ENCODE measurements at regions not wholly inside any gene's neighbourhood (a gene's known extent, or its start where the extent isn't known, plus 50 kb on each side); places are given as distances from the start of the nearest gene placed in this dataset.

DNA sequence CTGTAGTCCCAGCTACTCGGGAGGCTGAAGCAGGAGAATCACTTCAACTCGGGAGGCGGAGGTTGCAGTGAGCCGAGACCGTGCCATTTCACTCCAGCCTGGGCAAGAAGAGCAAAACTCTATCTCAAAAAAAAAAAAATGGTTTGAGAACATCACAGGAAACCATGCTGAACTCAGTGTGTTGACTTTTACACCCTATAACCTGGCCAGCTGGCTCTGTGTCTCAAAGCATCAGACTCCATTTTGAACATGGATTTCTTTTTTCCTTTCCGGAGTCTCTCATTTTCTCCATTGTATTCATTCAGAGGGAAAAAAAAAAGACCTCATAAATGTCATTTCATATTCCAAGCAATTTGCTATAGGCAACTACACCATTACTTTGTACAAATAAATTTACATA lies 63.2 kb upstream of the FOXN3 start:
- H4K20me1 ChIP-seq (ENCODE audit: insufficient read depth, low read length) = no peaks in the 10 kb centered on the region
- H3K79me2 ChIP-seq (ENCODE audit: insufficient read depth, low read length) = peaks cover 91% of the 10 kb centered on the region
- no peak overlapping the region for H2AFZ ChIP-seq (ENCODE audit: insufficient read depth, low read depth, low read length, poor library complexity, severe bottlenecking)
- peak overlapping the region; percentile 85 to 87 for H3K27ac ChIP-seq (ENCODE audit: low read depth in 1 of 2, low read length in 2 of 2)
- Mint-ChIP-seq H3K4me1 (peaks cover 60% of the 10 kb centered on the region), H3K27ac (peak overlapping the region; percentile 93 to 99 (median 97)), H3K27me3 (ENCODE audit: low read depth in 3 of 3) (peaks cover 0 to under 1% (median 0%) of the 10 kb centered on the region in 3 donors), H3K36me3 (peaks cover 20 to 33% of the 10 kb centered on the region in 2 donors), H3K4me3 (no peak overlapping the region), H3K9me3 (peaks cover 0 to 3% (median 0%) of the 10 kb centered on the region in 7 donors)
- H3K9ac ChIP-seq (ENCODE audit: insufficient read depth, low read length, poor library complexity, severe bottlenecking) = no peak overlapping the region
- H3K36me3 ChIP-seq (replicated peaks in 1 of 2; ENCODE audit: control insufficient read depth in 1 of 2, insufficient read depth in 2 of 2, low read length in 2 of 2) = peaks cover 0 to 14% of the 10 kb centered on the region in 2 donors
- H3K9me3 ChIP-seq (replicated peaks in 1 of 2; ENCODE audit: control insufficient read depth in 1 of 2, insufficient read depth in 1 of 2, low read length in 2 of 2) = no peaks in the 10 kb centered on the region
- intact Hi-C loops (cut with micrococcal nuclease) = no loop called here
- H3K4me3 ChIP-seq (replicated peaks in 1 of 3; ENCODE audit: low read depth in 2 of 3, low read length in 3 of 3) = no peak overlapping the region
- no peak for DNase-seq
- peaks cover 58 to 74% of the 10 kb centered on the region in 2 donors for H3K4me1 ChIP-seq (ENCODE audit: control insufficient read depth in 1 of 2, insufficient read depth in 2 of 2, low read length in 2 of 2)
- WGBS (ENCODE audit: insufficient coverage) = 85% methylated on average over 2 of the region's 6 CpGs
- TF ChIP-seq, protein P1, sequence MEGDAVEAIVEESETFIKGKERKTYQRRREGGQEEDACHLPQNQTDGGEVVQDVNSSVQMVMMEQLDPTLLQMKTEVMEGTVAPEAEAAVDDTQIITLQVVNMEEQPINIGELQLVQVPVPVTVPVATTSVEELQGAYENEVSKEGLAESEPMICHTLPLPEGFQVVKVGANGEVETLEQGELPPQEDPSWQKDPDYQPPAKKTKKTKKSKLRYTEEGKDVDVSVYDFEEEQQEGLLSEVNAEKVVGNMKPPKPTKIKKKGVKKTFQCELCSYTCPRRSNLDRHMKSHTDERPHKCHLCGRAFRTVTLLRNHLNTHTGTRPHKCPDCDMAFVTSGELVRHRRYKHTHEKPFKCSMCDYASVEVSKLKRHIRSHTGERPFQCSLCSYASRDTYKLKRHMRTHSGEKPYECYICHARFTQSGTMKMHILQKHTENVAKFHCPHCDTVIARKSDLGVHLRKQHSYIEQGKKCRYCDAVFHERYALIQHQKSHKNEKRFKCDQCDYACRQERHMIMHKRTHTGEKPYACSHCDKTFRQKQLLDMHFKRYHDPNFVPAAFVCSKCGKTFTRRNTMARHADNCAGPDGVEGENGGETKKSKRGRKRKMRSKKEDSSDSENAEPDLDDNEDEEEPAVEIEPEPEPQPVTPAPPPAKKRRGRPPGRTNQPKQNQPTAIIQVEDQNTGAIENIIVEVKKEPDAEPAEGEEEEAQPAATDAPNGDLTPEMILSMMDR (IDR thresholded peaks at IDR 0.05) = no peak
- H3K4me2 ChIP-seq (replicated peaks; ENCODE audit: extremely low read depth, low read length, poor library complexity, severe bottlenecking) = peak overlapping the region; percentile 2
- H3K27me3 ChIP-seq (ENCODE audit: control insufficient read depth in 2 of 2, insufficient read depth in 2 of 2, low read length in 2 of 2) = no peaks in the 10 kb centered on the region

DNA sequence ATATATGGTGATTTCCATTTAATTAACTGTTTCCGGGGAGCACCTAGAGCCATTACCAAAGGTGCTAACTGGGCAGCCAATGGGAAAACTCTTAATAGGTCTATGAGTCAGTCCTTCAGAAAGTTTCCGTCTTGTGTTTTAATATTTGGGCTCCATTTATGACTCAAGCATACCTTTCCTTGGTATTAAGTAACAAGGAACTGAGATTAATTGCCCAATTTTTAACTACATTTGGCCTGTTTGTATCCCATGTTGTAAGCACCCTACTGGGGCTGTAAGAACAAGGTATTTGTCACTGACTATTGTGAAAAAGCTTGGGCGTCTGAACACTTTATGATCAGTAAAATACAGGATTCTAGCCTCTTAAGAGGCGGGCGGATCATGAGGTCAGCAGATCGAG lies 62.8 kb upstream of the FOXN3 start:
- intact Hi-C loops (cut with micrococcal nuclease) = loop anchor here in 1 of 2 donors (5.0 kb wide), 1 partner anchor 38 kb away; no protein-coding TSS in a partner anchor
- Histone ChIP-seq H3K9me3 (replicated peaks in 1 of 2; ENCODE audit: control insufficient read depth in 1 of 2, insufficient read depth in 1 of 2, low read length in 2 of 2) (no peaks in the 10 kb centered on the region), H3K9ac (ENCODE audit: insufficient read depth, low read length, poor library complexity, severe bottlenecking) (no peak overlapping the region), H2AFZ (ENCODE audit: insufficient read depth, low read depth, low read length, poor library complexity, severe bottlenecking) (no peak overlapping the region), H3K36me3 (replicated peaks in 1 of 2; ENCODE audit: control insufficient read depth in 1 of 2, insufficient read depth in 2 of 2, low read length in 2 of 2) (peaks cover 0 to 14% of the 10 kb centered on the region in 2 donors), H3K4me1 (ENCODE audit: control insufficient read depth in 1 of 2, insufficient read depth in 2 of 2, low read length in 2 of 2) (peaks cover 54 to 69% of the 10 kb centered on the region in 2 donors), H3K4me3 (replicated peaks in 1 of 3; ENCODE audit: low read depth in 2 of 3, low read length in 3 of 3) (no peak overlapping the region), H3K27ac (ENCODE audit: low read depth in 1 of 2, low read length in 2 of 2) (peak overlapping the region; percentile 85 to 87), H3K79me2 (ENCODE audit: insufficient read depth, low read length) (peaks cover 91% of the 10 kb centered on the region), H3K27me3 (ENCODE audit: control insufficient read depth in 2 of 2, insufficient read depth in 2 of 2, low read length in 2 of 2) (no peaks in the 10 kb centered on the region), H4K20me1 (ENCODE audit: insufficient read depth, low read length) (no peaks in the 10 kb centered on the region), H3K4me2 (replicated peaks; ENCODE audit: extremely low read depth, low read length, poor library complexity, severe bottlenecking) (no peak overlapping the region)
- peaks cover 0 to 2% (median 0%) of the 10 kb centered on the region in 3 donors for H3K27me3 Mint-ChIP-seq (ENCODE audit: low read depth in 3 of 3)
- no peak overlapping the region for H3K4me3 Mint-ChIP-seq
- peak overlapping the region; percentile 93 to 99 (median 97) for H3K27ac Mint-ChIP-seq
- H3K9me3 Mint-ChIP-seq = peaks cover 0 to 3% (median 0%) of the 10 kb centered on the region in 7 donors
- 0% methylated on average over 1 of the region's 6 CpGs for WGBS (ENCODE audit: insufficient coverage)
- peak; percentile 86 to 98 (median 97) for DNase-seq
- H3K4me1 Mint-ChIP-seq = peaks cover 55% of the 10 kb centered on the region
- TF ChIP-seq, protein P1 (IDR thresholded peaks at IDR 0.05) = no peak
- H3K36me3 Mint-ChIP-seq = peaks cover 20 to 33% of the 10 kb centered on the region in 2 donors
